Tibial nerve (tissue), 4 donors: ENCODE measurements at regions not wholly inside any gene's neighbourhood (a gene's known extent, or its start where the extent isn't known, plus 50 kb on each side); places are given as distances from the start of the nearest gene placed in this dataset.
"Not testable (repeated sequence)": the region's sequence is repeated elsewhere in the genome, so short reads cannot be mapped to it uniquely, and the experiment has no call there.

Experiments
- DNase-seq, 2 donors: peaks; one replicate each; pipeline ENCODE4 v3.0.0-alpha.2; 2019; ENCODE audit warnings: low spot score in 2 of 2
- H3K27ac ChIP-seq, 4 donors: fragments of 200-600 bp; sonication (generic) in 3 of 4; one replicate each; pipeline ENCODE4 v1.5.1; 2017 to 2019; ENCODE audit warnings: mild to moderate bottlenecking in 1 of 4
- H3K27me3 ChIP-seq, 2 donors: fragments of 200-600 bp; sonication (generic) in 1 of 2; one replicate each; pipeline versions ENCODE4 v1.5.1 to v1.6.0; 2017 to 2019
- H3K36me3 ChIP-seq, 3 donors: fragments of 200-600 bp; sonication (generic); one replicate each; pipeline ENCODE4 v1.5.1; 2018 to 2019
- H3K4me1 ChIP-seq, 4 donors: fragments of 200-600 bp; sonication (generic) in 3 of 4; one replicate each; pipeline ENCODE4 v1.5.1; 2017 to 2019
- H3K4me3 ChIP-seq, 4 donors: fragments of 200-600 bp; sonication (generic) in 3 of 4; one replicate each; pipeline ENCODE4 v1.5.1; 2017 to 2019; ENCODE audit warnings: mild to moderate bottlenecking in 1 of 4, moderate library complexity in 1 of 4
- H3K9me3 ChIP-seq, 4 donors: fragments of 200-600 bp; sonication (generic) in 3 of 4; one replicate each; pipeline ENCODE4 v1.5.1; 2017 to 2019
- EP300 ChIP-seq, 2 donors: sonication (generic); formaldehyde crosslinking; IDR thresholded peaks; one replicate each; pipeline ENCODE4 v1.6.1; 2017; ENCODE audit warnings: antibody characterized with exemption in 2 of 2, mild to moderate bottlenecking in 1 of 2
- POLR2A ChIP-seq, 2 donors: fragments of 450-650 bp; IDR thresholded peaks; one replicate each; pipeline ENCODE4 v1.6.1; 2017; ENCODE audit warnings: antibody characterized with exemption in 2 of 2, mild to moderate bottlenecking in 2 of 2, moderate library complexity in 2 of 2
- WGBS, 2 donors: methylation state at CpG; one replicate each; pipeline ENCODE4 v1.1.5; 2018; 5-methylcytosine and 5-hydroxymethylcytosine counted together
- TF ChIP-seq, protein P1 (sequence below), 5 experiments: fragments of 200-600 bp in 3 of 5; fragments of 450-650 bp in 2 of 5; sonication (generic) in 3 of 5; IDR thresholded peaks; one replicate each; pipeline ENCODE4 v1.5.1; 2016 to 2019; ENCODE audit warnings: antibody characterized with exemption in 5 of 5, mild to moderate bottlenecking in 3 of 5, moderate library complexity in 2 of 5

DNA sequence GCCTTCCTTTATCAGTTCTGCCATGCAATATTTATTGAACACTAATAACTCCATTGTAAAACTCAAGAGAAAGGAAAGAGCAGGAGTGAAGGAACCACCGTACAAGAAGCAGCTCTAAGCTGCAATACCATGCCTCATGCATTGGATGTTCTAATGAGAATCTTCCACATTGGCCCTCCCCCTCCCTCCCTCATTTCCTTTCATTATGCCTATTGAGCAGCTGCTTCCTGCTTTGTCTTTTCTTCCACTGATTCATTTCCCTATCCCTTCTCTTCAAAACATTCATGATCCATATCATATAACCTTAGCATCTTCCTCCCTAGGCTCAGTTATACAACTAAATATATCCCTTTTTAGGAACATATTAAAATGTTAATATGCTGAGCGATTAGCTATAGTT, 698.7 kb upstream of the GOLIM4 start:
- Histone ChIP-seq H3K9me3 (no peaks in the 10 kb centered on the region), H3K27ac (no peak overlapping the region), H3K36me3 (no peaks in the 10 kb centered on the region), H3K4me3 (no peak overlapping the region), H3K27me3 (no peaks in the 10 kb centered on the region), H3K4me1 (no peaks in the 10 kb centered on the region)
- WGBS, 2 donors = 77 to 87% methylated on average over 2 of the region's 2 CpGs
- TF ChIP-seq, protein P1, sequence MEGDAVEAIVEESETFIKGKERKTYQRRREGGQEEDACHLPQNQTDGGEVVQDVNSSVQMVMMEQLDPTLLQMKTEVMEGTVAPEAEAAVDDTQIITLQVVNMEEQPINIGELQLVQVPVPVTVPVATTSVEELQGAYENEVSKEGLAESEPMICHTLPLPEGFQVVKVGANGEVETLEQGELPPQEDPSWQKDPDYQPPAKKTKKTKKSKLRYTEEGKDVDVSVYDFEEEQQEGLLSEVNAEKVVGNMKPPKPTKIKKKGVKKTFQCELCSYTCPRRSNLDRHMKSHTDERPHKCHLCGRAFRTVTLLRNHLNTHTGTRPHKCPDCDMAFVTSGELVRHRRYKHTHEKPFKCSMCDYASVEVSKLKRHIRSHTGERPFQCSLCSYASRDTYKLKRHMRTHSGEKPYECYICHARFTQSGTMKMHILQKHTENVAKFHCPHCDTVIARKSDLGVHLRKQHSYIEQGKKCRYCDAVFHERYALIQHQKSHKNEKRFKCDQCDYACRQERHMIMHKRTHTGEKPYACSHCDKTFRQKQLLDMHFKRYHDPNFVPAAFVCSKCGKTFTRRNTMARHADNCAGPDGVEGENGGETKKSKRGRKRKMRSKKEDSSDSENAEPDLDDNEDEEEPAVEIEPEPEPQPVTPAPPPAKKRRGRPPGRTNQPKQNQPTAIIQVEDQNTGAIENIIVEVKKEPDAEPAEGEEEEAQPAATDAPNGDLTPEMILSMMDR (IDR thresholded peaks at IDR 0.05) = no peak
- no peak for TF ChIP-seq EP300 (IDR thresholded peaks at IDR 0.05)
- no peak for TF ChIP-seq POLR2A (IDR thresholded peaks at IDR 0.05)
- no peak for DNase-seq

DNA sequence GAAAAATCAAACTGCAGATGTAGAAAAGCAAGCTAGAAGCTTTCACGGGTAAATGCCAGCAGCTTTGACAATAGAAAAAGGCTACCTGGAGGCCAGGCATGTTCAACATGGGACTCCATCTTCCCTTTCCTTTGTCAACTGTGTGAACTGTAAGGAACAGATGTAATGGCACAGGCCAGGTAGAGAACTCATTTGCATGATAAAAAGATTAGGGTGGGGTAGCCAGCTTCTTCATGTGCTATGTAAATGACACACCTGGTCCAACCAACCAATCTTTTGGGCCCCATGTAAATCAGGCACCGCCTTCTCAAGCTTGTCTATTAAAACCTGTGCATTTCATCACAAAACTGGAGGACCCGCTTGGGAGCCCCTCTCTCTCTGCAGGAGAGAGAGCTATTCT, 686.5 kb upstream of the GOLIM4 start:
- WGBS, 2 donors = 90 to 93% methylated on average over 3 of the region's 3 CpGs
- Histone ChIP-seq H3K9me3 (peaks cover 0 to 9% (median 0%) of the 10 kb centered on the region in 4 donors), H3K27ac (no peak overlapping the region), H3K27me3 (no peaks in the 10 kb centered on the region), H3K36me3 (no peaks in the 10 kb centered on the region), H3K4me1 (no peaks in the 10 kb centered on the region), H3K4me3 (no peak overlapping the region)
- TF ChIP-seq EP300 (IDR thresholded peaks at IDR 0.05) (no peak), POLR2A (IDR thresholded peaks at IDR 0.05) (no peak)
- TF ChIP-seq, protein P1 (IDR thresholded peaks at IDR 0.05) = no peak
- DNase-seq = no peak

DNA sequence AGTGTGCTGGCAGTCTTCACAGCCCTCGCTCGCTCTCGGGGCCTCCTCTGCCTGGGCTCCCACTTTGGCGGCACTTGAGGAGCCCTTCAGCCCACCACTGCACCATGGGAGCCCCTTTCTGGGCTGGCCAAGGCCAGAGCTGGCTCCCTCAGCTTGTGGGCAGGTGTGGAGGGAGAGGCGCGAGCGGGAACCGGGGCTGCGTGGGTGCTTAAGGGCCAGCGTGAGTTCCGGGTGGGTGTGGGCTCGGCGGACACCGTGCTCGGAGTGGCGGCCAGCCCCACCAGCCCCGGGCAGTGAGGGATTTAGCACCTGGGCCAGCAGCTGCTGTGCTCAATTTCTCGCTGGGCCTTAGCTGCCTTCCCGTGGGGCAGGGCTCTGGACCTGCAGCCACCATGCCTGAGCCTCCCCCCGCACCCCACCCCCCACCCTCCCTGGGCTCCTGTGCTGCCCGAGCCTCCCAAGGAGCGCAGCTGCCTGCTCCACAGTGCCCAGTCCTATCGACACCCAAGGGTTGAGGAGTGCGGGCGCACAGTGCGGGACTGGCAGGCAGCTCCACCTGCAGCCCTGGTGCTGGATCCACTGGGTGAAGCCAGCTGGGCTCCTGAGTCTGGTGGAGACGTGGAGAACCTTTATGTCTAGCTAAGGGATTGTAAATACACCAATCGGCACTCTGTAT, 684.4 kb upstream of the GOLIM4 start:
- H3K4me1 ChIP-seq, H3K9me3 ChIP-seq, H3K27me3 ChIP-seq, H3K27ac ChIP-seq, H3K36me3 ChIP-seq, DNase-seq, H3K4me3 ChIP-seq: not testable (repeated sequence)
- 92% methylated on average over 21 to 28 of the region's 28 CpGs for WGBS, 2 donors

DNA sequence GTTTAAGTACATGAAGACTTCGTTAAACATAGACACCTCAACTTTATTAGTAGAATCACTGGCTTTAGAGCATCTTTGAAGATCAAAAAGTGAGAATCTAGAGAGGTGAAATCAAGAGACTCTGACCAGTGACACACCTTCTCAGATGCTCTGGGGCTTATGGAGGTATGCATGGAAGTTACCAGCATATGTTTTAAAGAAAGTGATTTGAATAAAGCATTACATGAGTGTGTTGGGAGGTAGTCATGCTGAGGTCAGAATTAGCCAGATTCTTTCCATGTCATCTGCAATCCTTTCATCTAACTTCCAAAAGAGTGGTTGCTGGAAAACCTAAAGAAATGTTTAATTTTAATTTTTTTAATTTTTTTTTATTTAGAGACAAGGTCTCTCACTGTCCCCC, 658.0 kb upstream of the GOLIM4 start:
- no peaks in the 10 kb centered on the region for H3K4me1 ChIP-seq
- TF ChIP-seq, protein P1 (IDR thresholded peaks at IDR 0.05) = no peak
- TF ChIP-seq EP300 (IDR thresholded peaks at IDR 0.05) (no peak), POLR2A (IDR thresholded peaks at IDR 0.05) (no peak)
- DNase-seq = no peak
- H3K36me3 ChIP-seq = no peaks in the 10 kb centered on the region
- WGBS, 2 donors = 89 to 92% methylated on average over 1 of the region's 1 CpG
- H3K9me3 ChIP-seq = no peaks in the 10 kb centered on the region
- no peak overlapping the region for H3K4me3 ChIP-seq
- no peaks in the 10 kb centered on the region for H3K27me3 ChIP-seq
- no peak overlapping the region for H3K27ac ChIP-seq

DNA sequence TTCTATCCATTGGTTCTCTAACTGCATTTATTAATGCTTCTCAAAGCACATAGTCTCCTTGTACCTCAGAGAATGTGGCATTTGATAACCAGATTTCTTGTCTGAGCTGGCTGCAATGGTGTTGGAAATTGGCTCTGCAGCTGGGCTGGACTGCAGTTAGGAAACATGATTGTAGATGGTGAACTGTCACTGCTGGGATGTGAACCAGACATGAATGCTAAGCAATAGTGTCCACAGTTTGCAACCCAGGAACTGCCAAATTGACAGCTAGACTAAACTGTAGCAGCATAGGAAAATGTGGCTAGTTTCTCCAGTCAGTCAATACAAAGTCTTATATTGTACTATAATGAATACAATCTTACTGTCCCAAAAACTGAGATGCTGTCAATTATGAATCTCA, 656.6 kb upstream of the GOLIM4 start:
- TF ChIP-seq EP300 (IDR thresholded peaks at IDR 0.05) (no peak), POLR2A (IDR thresholded peaks at IDR 0.05) (no peak)
- Histone ChIP-seq H3K36me3 (no peaks in the 10 kb centered on the region), H3K27me3 (no peaks in the 10 kb centered on the region), H3K4me3 (no peak overlapping the region), H3K4me1 (no peaks in the 10 kb centered on the region), H3K27ac (no peak overlapping the region), H3K9me3 (no peaks in the 10 kb centered on the region)
- no peak for DNase-seq

DNA sequence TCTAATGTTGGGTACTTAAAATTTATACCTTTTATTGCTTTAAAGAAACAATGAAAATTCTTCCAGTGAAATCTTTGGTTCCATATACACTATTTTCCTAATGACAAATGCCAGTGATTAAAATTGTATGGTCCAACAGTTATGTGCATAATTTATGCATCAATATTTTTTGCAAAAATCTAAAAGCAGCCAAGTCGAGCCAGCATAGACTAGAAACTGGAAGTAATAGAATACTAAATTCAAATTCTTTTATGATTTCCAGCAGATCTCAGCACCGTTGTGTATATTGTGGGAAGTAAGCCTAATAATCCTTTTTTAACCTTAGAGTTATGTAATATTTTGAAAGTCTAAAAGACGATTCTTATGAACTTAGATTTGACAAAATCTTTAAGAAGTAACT, 652.0 kb upstream of the GOLIM4 start:
- WGBS, 2 donors = 76 to 78% methylated on average over 3 of the region's 3 CpGs
- no peak for DNase-seq
- Histone ChIP-seq H3K36me3 (no peaks in the 10 kb centered on the region), H3K4me1 (no peaks in the 10 kb centered on the region), H3K27ac (no peak overlapping the region), H3K27me3 (no peaks in the 10 kb centered on the region), H3K4me3 (no peak overlapping the region), H3K9me3 (peaks cover 0 to 4% (median 0%) of the 10 kb centered on the region in 4 donors)
- TF ChIP-seq, protein P1 (IDR thresholded peaks at IDR 0.05) = no peak
- TF ChIP-seq POLR2A (IDR thresholded peaks at IDR 0.05) (no peak), EP300 (IDR thresholded peaks at IDR 0.05) (no peak)
